A673 (cell line): ENCODE measurements at regions not wholly inside any gene's neighbourhood (a gene's known extent, or its start where the extent isn't known, plus 50 kb on each side); places are given as distances from the start of the nearest gene placed in this dataset.

ENCODE experiments used
- BruUV-seq: library from RNA; stranded (reverse); fragments of 400-500 nt; replicated peaks from 2 replicates; lab custom pipeline; 2021; lab: Mats Ljungman, UMichigan
- CTCF ChIA-PET: fragments of 300-600 bp; sonication (Branson Sonifier 250); formaldehyde crosslinking; loops from one replicate; lab custom pipeline; 2022; ENCODE audit warnings: antibody characterized with exemption; lab: Charles Lee
- POLR2A ChIA-PET: fragments of 300-600 bp; sonication (Branson Sonifier 250); formaldehyde crosslinking; loops from one replicate; lab custom pipeline; 2022; ENCODE audit warnings: antibody characterized with exemption; ENCODE audit not compliant: low non-redundant PET; lab: Charles Lee
- DNase-seq: peaks from one replicate; pipeline ENCODE4 v3.0.0-alpha.2; 2015; ENCODE audit warnings: low spot score
- H3K27ac ChIP-seq: fragments of 200-600 bp; sonication (generic); 2 replicates; pipeline ENCODE4 v1.5.1; 2016; ENCODE audit warnings: mixed run types, low read depth, mild to moderate bottlenecking, mixed read lengths, antibody characterized with exemption, low read length; ENCODE audit not compliant: poor library complexity, severe bottlenecking
- H3K27me3 ChIP-seq: fragments of 200-600 bp; sonication (generic); replicated peaks from 2 replicates; pipeline ENCODE4 v1.6.1; 2017; ENCODE audit warnings: mixed run types, low read depth, mild to moderate bottlenecking, mixed read lengths, antibody characterized with exemption, low read length; ENCODE audit not compliant: insufficient read depth, poor library complexity
- H3K36me3 ChIP-seq: fragments of 200-600 bp; sonication (generic); 2 replicates; pipeline ENCODE4 v1.6.1; 2016; ENCODE audit warnings: mixed run types, mild to moderate bottlenecking, mixed read lengths, antibody characterized with exemption, low read length; ENCODE audit not compliant: insufficient read depth, poor library complexity, severe bottlenecking
- H3K4me1 ChIP-seq: fragments of 200-600 bp; sonication (generic); 2 replicates; pipeline ENCODE4 v1.6.1; 2017; ENCODE audit warnings: mixed run types, mild to moderate bottlenecking, mixed read lengths, antibody characterized with exemption, low read length; ENCODE audit not compliant: insufficient read depth, poor library complexity, severe bottlenecking
- H3K4me3 ChIP-seq: fragments of 200-600 bp; sonication (generic); 2 replicates; pipeline ENCODE4 v1.5.1; 2016; ENCODE audit warnings: low read depth, mixed run types, mild to moderate bottlenecking, mixed read lengths, low read length; ENCODE audit not compliant: poor library complexity, severe bottlenecking
- H3K9me3 ChIP-seq: fragments of 200-600 bp; sonication (generic); 2 replicates; pipeline ENCODE4 v1.6.1; 2016; ENCODE audit warnings: mixed run types, low read depth, mild to moderate bottlenecking, mixed read lengths, antibody characterized with exemption, low read length; ENCODE audit not compliant: poor library complexity, severe bottlenecking
- CTCF ChIP-seq: fragments of 300-800, 200-600 bp; sonication (generic); conservative IDR thresholded peaks from 2 replicates; pipeline ENCODE4 v1.5.1; 2017; ENCODE audit warnings: low read depth, mild to moderate bottlenecking, antibody characterized with exemption, low read length, moderate library complexity, mixed read lengths
- EZH2 ChIP-seq: fragments of 200-600 bp; sonication (generic); IDR thresholded peaks from 2 replicates; pipeline ENCODE4 v1.6.1; 2017; ENCODE audit warnings: borderline replicate concordance, low read depth, mild to moderate bottlenecking, mixed read lengths, antibody characterized with exemption, low read length; ENCODE audit not compliant: poor library complexity, severe bottlenecking
- intact Hi-C: fragments of 100-400 bp; cut with micrococcal nuclease; formaldehyde crosslinking; loops from one replicate; pipeline ENCODE4 v1.10.0; 2022; ENCODE audit not compliant: unreplicated experiment

GRCh38 chr6:48893048-48893447 is 570.0 kb downstream of the MMUT start:
- H3K27me3 ChIP-seq, result no peaks in the 10 kb centered on the region
- H3K9me3 ChIP-seq, result no peaks in the 10 kb centered on the region
- intact Hi-C loops, result no loop called here
- CTCF ChIA-PET, result no interaction called here
- POLR2A ChIA-PET, result no interaction called here
- H3K4me1 ChIP-seq, result no peaks in the 10 kb centered on the region
- no peaks in the 10 kb centered on the region for H3K36me3 ChIP-seq
- H3K27ac ChIP-seq, result no peak overlapping the region
- TF ChIP-seq CTCF, result no peak
- no peak for TF ChIP-seq EZH2
- BruUV-seq, result no TSS peak
- no peak overlapping the region for H3K4me3 ChIP-seq
- no peak for DNase-seq

GRCh38 chr6:48891308-48891707 is 571.7 kb downstream of the MMUT start:
- intact Hi-C loops, result no loop called here
- no peak overlapping the region for H3K4me3 ChIP-seq
- TF ChIP-seq EZH2 (no peak), CTCF (no peak)
- H3K4me1 ChIP-seq, result no peaks in the 10 kb centered on the region
- no TSS peak for BruUV-seq
- no peaks in the 10 kb centered on the region for H3K36me3 ChIP-seq
- H3K27ac ChIP-seq, result no peak overlapping the region
- no peaks in the 10 kb centered on the region for H3K9me3 ChIP-seq
- CTCF ChIA-PET, result no interaction called here
- H3K27me3 ChIP-seq, result no peaks in the 10 kb centered on the region
- POLR2A ChIA-PET, result no interaction called here
- DNase-seq, result no peak

- H3K27ac ChIP-seq, result no peak overlapping the region
- TF ChIP-seq CTCF, result no peak
- no peak for TF ChIP-seq EZH2
- no peak overlapping the region for H3K4me3 ChIP-seq
- no peak for DNase-seq
- CTCF ChIA-PET, result no interaction called here
- H3K4me1 ChIP-seq, result no peaks in the 10 kb centered on the region
- no peaks in the 10 kb centered on the region for H3K36me3 ChIP-seq
- no TSS peak for BruUV-seq
- no peaks in the 10 kb centered on the region for H3K27me3 ChIP-seq
- POLR2A ChIA-PET, result no interaction called here
- intact Hi-C loops, result no loop called here
- H3K9me3 ChIP-seq, result no peaks in the 10 kb centered on the region
Measured at GRCh38 chr6:48889429-48889828, 573.6 kb downstream of the MMUT start.
